Mesodermal cell (in vitro differentiated cells): ENCODE measurements at regions not wholly inside any gene's neighbourhood (a gene's known extent, or its start where the extent isn't known, plus 50 kb on each side); places are given as distances from the start of the nearest gene placed in this dataset.

ENCODE experiments used
- H3K27ac ChIP-seq: 2 replicates; pipeline ENCODE4 v1.7.0; 2013; ENCODE audit warnings: mild to moderate bottlenecking, low read depth, low read length, moderate library complexity; ENCODE audit not compliant: severe bottlenecking
- H3K36me3 ChIP-seq: 2 replicates; pipeline ENCODE4 v1.7.1; 2013; ENCODE audit warnings: mild to moderate bottlenecking, low read length, moderate library complexity; ENCODE audit not compliant: control insufficient read depth, insufficient read depth
- H3K4me1 ChIP-seq: one replicate; pipeline ENCODE4 v1.7.1; 2013; ENCODE audit warnings: mild to moderate bottlenecking, low read length; ENCODE audit not compliant: insufficient read depth, control insufficient read depth, poor library complexity, severe bottlenecking
- H3K4me3 ChIP-seq: 2 replicates; pipeline ENCODE4 v1.7.0; 2013; ENCODE audit warnings: low read length, control low read depth, mild to moderate bottlenecking; ENCODE audit not compliant: insufficient read depth, poor library complexity, severe bottlenecking; ENCODE audit errors: extremely low read depth
- H3K9me3 ChIP-seq: 2 replicates; pipeline ENCODE4 v1.7.1; 2013; ENCODE audit warnings: mild to moderate bottlenecking, low read length, moderate library complexity; ENCODE audit not compliant: control insufficient read depth
- WGBS, 2 experiments: methylation state at CpG; one replicate each; pipeline ENCODE4 v1.1.5; 2013; ENCODE audit warnings: missing lambda C conversion rate in 2 of 2; ENCODE audit not compliant: insufficient coverage in 2 of 2; 5-methylcytosine and 5-hydroxymethylcytosine counted together

- no peak overlapping the region for H3K27ac ChIP-seq
- H3K4me3 ChIP-seq = no peak overlapping the region
- no peaks in the 10 kb centered on the region for H3K36me3 ChIP-seq
- WGBS, 2 experiments = 100% methylated on average over 1 to 2 of the region's 2 CpGs
- H3K9me3 ChIP-seq = no peaks in the 10 kb centered on the region
- H3K4me1 ChIP-seq = peaks cover 7% of the 10 kb centered on the region
These were observed 611.3 kb downstream of the VRK1 start for GRCh38 chr14:97408503-97408902.

- Histone ChIP-seq H3K4me3 (no peak overlapping the region), H3K9me3 (no peaks in the 10 kb centered on the region), H3K36me3 (no peaks in the 10 kb centered on the region), H3K27ac (no peak overlapping the region), H3K4me1 (peaks cover 7% of the 10 kb centered on the region)
- 92 to 94% methylated on average over 15 to 17 of the region's 21 CpGs for WGBS, 2 experiments
These were observed 612.0 kb downstream of the VRK1 start for GRCh38 chr14:97408937-97409815.

GRCh38 chr14:97410667-97411620, 613.8 kb downstream of the VRK1 start:
- no peak overlapping the region for H3K4me3 ChIP-seq

GRCh38 chr14:97411938-97412612, 614.9 kb downstream of the VRK1 start:
- Histone ChIP-seq H3K36me3 (no peaks in the 10 kb centered on the region), H3K4me1 (peaks cover 7% of the 10 kb centered on the region), H3K27ac (no peak overlapping the region), H3K4me3 (no peak overlapping the region), H3K9me3 (no peaks in the 10 kb centered on the region)
- 8 to 13% methylated on average over 6 to 10 of the region's 15 CpGs for WGBS, 2 experiments

More at GRCh38 chr14:97410667-97411620, 613.8 kb downstream of the VRK1 start:
- 52 to 67% methylated on average over 8 to 10 of the region's 13 CpGs for WGBS, 2 experiments
- H3K4me1 ChIP-seq = peaks cover 7% of the 10 kb centered on the region
- H3K36me3 ChIP-seq = no peaks in the 10 kb centered on the region
- no peaks in the 10 kb centered on the region for H3K9me3 ChIP-seq
- no peak overlapping the region for H3K27ac ChIP-seq

- Histone ChIP-seq H3K9me3 (no peaks in the 10 kb centered on the region), H3K36me3 (no peaks in the 10 kb centered on the region), H3K27ac (no peak overlapping the region), H3K4me1 (peaks cover 7% of the 10 kb centered on the region), H3K4me3 (no peak overlapping the region)
- WGBS, 2 experiments = 3 to 4% methylated on average over 10 to 16 of the region's 19 CpGs
These were observed 615.9 kb downstream of the VRK1 start for GRCh38 chr14:97413022-97413539.

GRCh38 chr14:97413966-97414717, 617.0 kb downstream of the VRK1 start:
- Histone ChIP-seq H3K9me3 (no peaks in the 10 kb centered on the region), H3K36me3 (no peaks in the 10 kb centered on the region), H3K4me3 (no peak overlapping the region), H3K27ac (no peak overlapping the region), H3K4me1 (peaks cover 7% of the 10 kb centered on the region)
- WGBS, 2 experiments = 27 to 30% methylated on average over 9 to 10 of the region's 14 CpGs

- 68 to 83% methylated on average over 9 to 11 of the region's 11 CpGs for WGBS, 2 experiments
- Histone ChIP-seq H3K4me3 (no peak overlapping the region), H3K36me3 (no peaks in the 10 kb centered on the region), H3K27ac (no peak overlapping the region), H3K4me1 (peaks cover 7% of the 10 kb centered on the region), H3K9me3 (no peaks in the 10 kb centered on the region)
These were observed 617.5 kb downstream of the VRK1 start for GRCh38 chr14:97414718-97415098.

- Histone ChIP-seq H3K4me1 (peaks cover 7% of the 10 kb centered on the region), H3K9me3 (no peaks in the 10 kb centered on the region), H3K27ac (no peak overlapping the region), H3K4me3 (no peak overlapping the region), H3K36me3 (no peaks in the 10 kb centered on the region)
- 71 to 93% methylated on average over 2 to 5 of the region's 7 CpGs for WGBS, 2 experiments
These were observed 618.7 kb downstream of the VRK1 start for GRCh38 chr14:97415907-97416306.

GRCh38 chr14:97416550-97416949, 619.4 kb downstream of the VRK1 start:
- Histone ChIP-seq H3K27ac (no peak overlapping the region), H3K4me1 (peaks cover 7% of the 10 kb centered on the region), H3K9me3 (no peaks in the 10 kb centered on the region), H3K4me3 (no peak overlapping the region), H3K36me3 (no peaks in the 10 kb centered on the region)
- 90 to 91% methylated on average over 4 to 5 of the region's 5 CpGs for WGBS, 2 experiments
